Central memory CD8-positive, alpha-beta T cell (primary cell): ENCODE measurements at regions not wholly inside any gene's neighbourhood (a gene's known extent, or its start where the extent isn't known, plus 50 kb on each side); places are given as distances from the start of the nearest gene placed in this dataset.

Experiments
- ATAC-seq: fragments of 150-1000 bp; cut with Tn5 transposase; replicated peaks from 2 replicates; pipeline ENCODE4 v1.10.0; 2022; ENCODE audit warnings: mild to moderate bottlenecking, moderate FRiP score, moderate number of reproducible peaks; ENCODE audit not compliant: poor library complexity, severe bottlenecking; ENCODE audit errors: extremely low read depth
- DNase-seq, 2 donors: peaks; one replicate each; pipeline ENCODE4 v3.0.0; 2021; ENCODE audit warnings: low spot score in 2 of 2
- H3K27ac Mint-ChIP-seq: one replicate; pipeline ENCODE4 v1.8.0; 2022; ENCODE audit warnings: low read depth, mild to moderate bottlenecking, moderate library complexity, mixed read lengths
- H3K27me3 Mint-ChIP-seq: one replicate; pipeline ENCODE4 v1.8.0; 2022; ENCODE audit warnings: mixed read lengths
- H3K36me3 Mint-ChIP-seq: one replicate; pipeline ENCODE4 v1.8.0; 2022; ENCODE audit warnings: mild to moderate bottlenecking, moderate library complexity, mixed read lengths; ENCODE audit not compliant: insufficient read depth
- H3K4me1 Mint-ChIP-seq: one replicate; pipeline ENCODE4 v1.8.0; 2022; ENCODE audit warnings: mixed read lengths
- H3K4me3 Mint-ChIP-seq: one replicate; pipeline ENCODE4 v1.8.0; 2022; ENCODE audit warnings: mild to moderate bottlenecking, moderate library complexity, mixed read lengths
- H3K9me3 Mint-ChIP-seq: one replicate; pipeline ENCODE4 v1.8.0; 2022; ENCODE audit warnings: mixed read lengths

GRCh38 chr7:25279705-25280104 lies 51.4 kb upstream of the NPVF start:
- H3K36me3 Mint-ChIP-seq = peaks cover 1% of the 10 kb centered on the region
- peaks cover 78% of the 10 kb centered on the region for H3K27me3 Mint-ChIP-seq
- no peak for ATAC-seq
- peaks cover 6% of the 10 kb centered on the region for H3K4me1 Mint-ChIP-seq
- H3K9me3 Mint-ChIP-seq = no peaks in the 10 kb centered on the region
- no peak overlapping the region for H3K27ac Mint-ChIP-seq
- H3K4me3 Mint-ChIP-seq = no peak overlapping the region
- DNase-seq = no peak

GRCh38 chr7:25280181-25280580 lies 51.9 kb upstream of the NPVF start:
- no peak overlapping the region for H3K4me3 Mint-ChIP-seq
- H3K9me3 Mint-ChIP-seq = no peaks in the 10 kb centered on the region
- ATAC-seq (no peak), DNase-seq (no peak)
- H3K27me3 Mint-ChIP-seq = peaks cover 78% of the 10 kb centered on the region
- peaks cover 1% of the 10 kb centered on the region for H3K36me3 Mint-ChIP-seq
- peaks cover 6% of the 10 kb centered on the region for H3K4me1 Mint-ChIP-seq
- no peak overlapping the region for H3K27ac Mint-ChIP-seq

GRCh38 chr7:25282194-25282593 lies 53.9 kb upstream of the NPVF start:
- Mint-ChIP-seq H3K4me1 (peaks cover 6% of the 10 kb centered on the region), H3K4me3 (no peak overlapping the region), H3K27ac (no peak overlapping the region), H3K27me3 (peaks cover 64% of the 10 kb centered on the region), H3K9me3 (no peaks in the 10 kb centered on the region), H3K36me3 (peaks cover 1% of the 10 kb centered on the region)
- ATAC-seq = no peak
- DNase-seq = no peak

- Mint-ChIP-seq H3K27me3 (peaks cover 51% of the 10 kb centered on the region), H3K27ac (no peak overlapping the region)
Observed at GRCh38 chr7:25286756-25287155, 58.5 kb upstream of the NPVF start.

GRCh38 chr7:25287291-25287690 lies 59.0 kb upstream of the NPVF start:
- no peak overlapping the region for H3K4me3 Mint-ChIP-seq
- H3K36me3 Mint-ChIP-seq = peaks cover 1% of the 10 kb centered on the region
- ATAC-seq (no peak), DNase-seq (no peak)
- no peaks in the 10 kb centered on the region for H3K4me1 Mint-ChIP-seq
- no peaks in the 10 kb centered on the region for H3K9me3 Mint-ChIP-seq
- no peak overlapping the region for H3K27ac Mint-ChIP-seq
- H3K27me3 Mint-ChIP-seq = peaks cover 50% of the 10 kb centered on the region

More at GRCh38 chr7:25286756-25287155, 58.5 kb upstream of the NPVF start:
- ATAC-seq (no peak), DNase-seq (no peak)
- no peak overlapping the region for H3K4me3 Mint-ChIP-seq
- H3K4me1 Mint-ChIP-seq = no peaks in the 10 kb centered on the region
- no peaks in the 10 kb centered on the region for H3K9me3 Mint-ChIP-seq
- peaks cover 1% of the 10 kb centered on the region for H3K36me3 Mint-ChIP-seq

- Mint-ChIP-seq H3K36me3 (no peaks in the 10 kb centered on the region), H3K4me1 (no peaks in the 10 kb centered on the region), H3K9me3 (no peaks in the 10 kb centered on the region), H3K4me3 (no peak overlapping the region), H3K27ac (no peak overlapping the region), H3K27me3 (peaks cover 44% of the 10 kb centered on the region)
- no peak for ATAC-seq
- no peak for DNase-seq
Observed at GRCh38 chr7:25288556-25289307, 60.4 kb upstream of the NPVF start.

GRCh38 chr7:25289518-25289917 lies 61.2 kb upstream of the NPVF start:
- no peak for DNase-seq
- Mint-ChIP-seq H3K4me1 (no peaks in the 10 kb centered on the region), H3K9me3 (no peaks in the 10 kb centered on the region), H3K4me3 (no peak overlapping the region), H3K27ac (no peak overlapping the region), H3K27me3 (peaks cover 36% of the 10 kb centered on the region), H3K36me3 (no peaks in the 10 kb centered on the region)
- ATAC-seq = no peak

GRCh38 chr7:25294624-25295023 lies 66.3 kb upstream of the NPVF start:
- no peak overlapping the region for H3K4me3 Mint-ChIP-seq
- H3K36me3 Mint-ChIP-seq = no peaks in the 10 kb centered on the region
- ATAC-seq = no peak
- no peaks in the 10 kb centered on the region for H3K4me1 Mint-ChIP-seq
- H3K9me3 Mint-ChIP-seq = no peaks in the 10 kb centered on the region
- H3K27me3 Mint-ChIP-seq = peaks cover 41% of the 10 kb centered on the region
- no peak overlapping the region for H3K27ac Mint-ChIP-seq
- DNase-seq = no peak

GRCh38 chr7:25295387-25295786 lies 67.1 kb upstream of the NPVF start:
- no peaks in the 10 kb centered on the region for H3K36me3 Mint-ChIP-seq
- no peak overlapping the region for H3K4me3 Mint-ChIP-seq
- no peak for ATAC-seq
- peaks cover 41% of the 10 kb centered on the region for H3K27me3 Mint-ChIP-seq
- no peak for DNase-seq
- H3K9me3 Mint-ChIP-seq = no peaks in the 10 kb centered on the region
- H3K4me1 Mint-ChIP-seq = no peaks in the 10 kb centered on the region
- H3K27ac Mint-ChIP-seq = no peak overlapping the region

- no peak overlapping the region for H3K4me3 Mint-ChIP-seq
- peaks cover 34% of the 10 kb centered on the region for H3K27me3 Mint-ChIP-seq
- ATAC-seq = no peak
Observed at GRCh38 chr7:25296086-25296485, 67.8 kb upstream of the NPVF start.

GRCh38 chr7:25297278-25297677 lies 69.0 kb upstream of the NPVF start:
- Mint-ChIP-seq H3K27ac (no peak overlapping the region), H3K4me3 (no peak overlapping the region), H3K27me3 (peaks cover 33% of the 10 kb centered on the region), H3K9me3 (no peaks in the 10 kb centered on the region), H3K4me1 (no peaks in the 10 kb centered on the region), H3K36me3 (no peaks in the 10 kb centered on the region)
- DNase-seq (no peak), ATAC-seq (no peak)

More at GRCh38 chr7:25296086-25296485, 67.8 kb upstream of the NPVF start:
- Mint-ChIP-seq H3K27ac (no peak overlapping the region), H3K4me1 (no peaks in the 10 kb centered on the region), H3K36me3 (no peaks in the 10 kb centered on the region), H3K9me3 (no peaks in the 10 kb centered on the region)
- no peak for DNase-seq

- no peaks in the 10 kb centered on the region for H3K36me3 Mint-ChIP-seq
- ATAC-seq (no peak), DNase-seq (no peak)
- H3K27me3 Mint-ChIP-seq = peaks cover 66% of the 10 kb centered on the region
- H3K27ac Mint-ChIP-seq = no peak overlapping the region
- no peaks in the 10 kb centered on the region for H3K9me3 Mint-ChIP-seq
- H3K4me3 Mint-ChIP-seq = no peak overlapping the region
- no peaks in the 10 kb centered on the region for H3K4me1 Mint-ChIP-seq
Observed at GRCh38 chr7:25303281-25304181, 75.2 kb upstream of the NPVF start.

- Mint-ChIP-seq H3K4me1 (no peaks in the 10 kb centered on the region), H3K9me3 (no peaks in the 10 kb centered on the region), H3K27ac (no peak overlapping the region), H3K27me3 (peaks cover 61% of the 10 kb centered on the region), H3K4me3 (no peak overlapping the region), H3K36me3 (no peaks in the 10 kb centered on the region)
- ATAC-seq (no peak), DNase-seq (no peak)
Observed at GRCh38 chr7:25304691-25305090, 76.4 kb upstream of the NPVF start.
